ENCODE measurements at regions not wholly inside any gene's neighbourhood (a gene's known extent, or its start where the extent isn't known, plus 50 kb on each side); places are given as distances from the start of the nearest gene placed in this dataset.

DNA sequence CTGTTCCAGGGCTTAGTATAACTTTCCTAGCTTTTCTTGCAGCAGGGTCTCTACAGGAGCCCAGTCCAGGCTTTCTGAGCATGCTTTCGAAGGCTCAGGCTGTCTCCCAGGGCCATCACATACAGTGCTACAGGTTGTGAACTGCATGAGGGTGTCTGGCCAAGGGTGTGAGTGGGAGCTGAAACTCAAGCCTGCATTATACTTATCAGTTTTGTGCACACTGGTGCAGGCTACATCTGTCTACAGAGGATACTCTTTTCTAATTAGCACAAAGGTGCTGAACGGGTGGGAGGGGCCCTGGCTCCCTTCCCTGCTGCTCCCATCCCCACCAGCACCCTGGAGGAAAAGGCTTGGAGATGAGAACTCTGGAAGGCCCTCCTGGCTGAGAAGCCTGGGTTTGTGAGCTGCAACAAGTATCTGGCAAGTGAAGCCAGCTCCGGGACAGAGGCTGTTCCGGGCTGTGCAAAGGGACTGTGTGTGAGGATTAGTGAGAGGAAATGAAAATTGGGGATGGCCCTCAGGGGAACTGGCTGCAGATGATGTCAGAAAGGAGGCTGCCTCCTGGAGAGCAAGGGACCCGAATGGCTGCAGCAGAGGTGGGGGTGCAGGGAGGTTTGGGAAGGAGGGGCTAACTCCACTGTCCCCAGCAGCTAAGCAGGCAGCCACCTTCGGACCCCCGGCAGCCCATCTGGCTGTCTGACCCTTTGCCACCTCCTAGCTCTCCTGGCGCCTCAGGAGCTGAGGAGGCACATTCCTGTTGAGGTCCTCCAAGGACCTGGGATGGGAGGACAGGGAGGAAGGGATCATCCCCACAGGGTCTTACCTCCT is 68.5 kb downstream of the EFNB1 start:
- no peak for DNase-seq (ENCODE audit: low spot score)

DNA sequence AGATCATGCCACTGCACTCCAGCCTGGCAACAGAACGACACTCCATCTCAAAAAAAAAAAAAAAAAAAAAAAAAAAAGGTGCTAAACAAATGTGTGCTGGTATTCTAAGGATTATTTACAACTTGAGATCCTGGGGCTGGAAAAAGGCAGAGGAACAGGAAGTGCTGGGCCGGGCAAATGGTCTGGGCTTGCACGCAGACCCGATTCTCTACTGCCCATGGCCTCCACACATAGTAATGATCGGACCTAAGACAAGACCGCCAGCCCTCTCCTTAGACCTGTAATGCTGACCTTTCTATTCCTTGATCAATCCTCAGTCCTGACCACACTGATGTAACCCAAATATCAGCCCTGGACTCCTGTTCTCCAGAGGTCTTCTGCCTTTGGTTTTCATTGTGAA is 67.8 kb downstream of the EFNB1 start:
- no peak for DNase-seq (ENCODE audit: low spot score)

DNA sequence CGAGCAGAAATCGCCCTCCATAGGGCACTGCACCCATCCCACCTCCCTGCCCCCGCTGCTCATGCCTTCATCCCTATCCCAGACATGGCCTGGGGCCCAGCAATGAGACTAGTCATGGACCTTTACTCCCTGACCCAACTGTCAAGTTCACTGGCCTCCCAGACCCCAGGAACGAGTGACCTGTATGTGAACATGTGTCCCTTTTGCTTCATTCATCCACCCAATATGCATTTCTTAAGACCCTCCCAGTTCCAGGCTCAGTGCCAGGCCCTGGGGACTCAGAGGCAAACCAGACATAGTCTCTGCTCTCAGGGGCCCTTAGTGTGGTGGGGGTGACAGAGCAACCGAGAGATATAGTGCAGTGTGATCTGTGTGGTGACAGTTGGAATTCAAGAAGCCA is 67.0 kb downstream of the EFNB1 start:
- DNase-seq (ENCODE audit: low spot score): no peak

DNA sequence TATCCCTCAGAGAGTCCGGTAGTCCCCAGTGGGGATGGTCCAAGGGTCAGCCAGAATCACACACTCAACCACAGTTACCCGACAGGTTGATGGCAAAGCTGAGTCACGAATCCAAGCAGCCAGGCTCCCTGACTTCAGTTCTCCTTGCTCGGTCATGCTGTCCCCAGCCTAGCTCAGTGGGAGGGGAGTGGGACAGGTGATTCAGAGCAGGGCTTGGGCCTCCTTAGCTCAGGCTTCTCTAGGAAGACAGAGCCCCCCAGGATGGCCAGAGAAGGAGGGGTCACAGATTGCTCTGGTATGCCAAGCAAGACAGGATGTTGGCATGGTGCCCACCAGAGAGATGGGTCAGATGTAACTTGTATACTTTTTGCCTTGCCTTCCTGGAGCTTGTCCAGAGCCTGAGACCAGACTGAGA is 66.5 kb downstream of the EFNB1 start:
- no peak for DNase-seq (ENCODE audit: low spot score)

DNA sequence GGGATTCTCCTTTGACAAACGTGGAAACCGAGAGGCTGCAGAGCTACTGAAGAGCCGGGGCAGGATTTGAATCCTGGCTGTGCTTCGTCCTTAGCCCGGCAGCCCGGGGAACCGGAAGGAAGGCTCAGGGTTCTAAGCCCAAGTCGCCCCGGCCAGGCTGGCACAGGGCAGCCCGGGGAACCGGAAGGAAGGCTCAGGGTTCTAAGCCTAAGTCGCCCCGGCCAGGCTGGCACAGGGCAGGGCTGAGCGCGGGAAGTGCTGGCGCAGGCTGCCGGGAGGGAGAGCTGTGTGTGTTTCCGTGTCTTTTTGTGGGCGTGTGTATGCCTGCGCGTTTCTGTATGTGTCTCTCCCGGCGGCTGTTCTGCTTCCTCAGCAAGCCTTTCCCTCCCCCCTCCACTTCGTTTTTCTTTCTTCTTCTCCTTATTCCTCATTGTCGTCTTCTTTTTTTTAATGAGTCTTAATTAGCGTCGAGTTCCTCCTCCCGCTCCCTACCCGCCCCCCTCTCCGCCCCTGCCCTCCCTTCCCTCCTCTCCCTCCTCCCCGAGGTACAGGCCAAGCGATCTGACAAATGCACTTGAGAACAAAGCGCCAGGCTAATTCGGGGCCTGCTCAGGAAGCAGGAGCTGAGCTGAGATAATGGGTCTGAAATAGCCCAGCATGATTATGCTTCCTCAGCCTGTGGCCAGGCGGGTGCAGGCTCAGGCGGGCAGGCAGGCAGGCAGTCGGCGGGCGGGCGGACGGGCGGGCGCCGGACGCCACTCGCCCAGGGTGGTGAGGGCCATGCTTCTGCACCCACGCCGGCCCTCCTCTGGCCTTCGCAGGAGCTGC is 65.9 kb downstream of the EFNB1 start:
- DNase-seq (ENCODE audit: low spot score): no peak

DNA sequence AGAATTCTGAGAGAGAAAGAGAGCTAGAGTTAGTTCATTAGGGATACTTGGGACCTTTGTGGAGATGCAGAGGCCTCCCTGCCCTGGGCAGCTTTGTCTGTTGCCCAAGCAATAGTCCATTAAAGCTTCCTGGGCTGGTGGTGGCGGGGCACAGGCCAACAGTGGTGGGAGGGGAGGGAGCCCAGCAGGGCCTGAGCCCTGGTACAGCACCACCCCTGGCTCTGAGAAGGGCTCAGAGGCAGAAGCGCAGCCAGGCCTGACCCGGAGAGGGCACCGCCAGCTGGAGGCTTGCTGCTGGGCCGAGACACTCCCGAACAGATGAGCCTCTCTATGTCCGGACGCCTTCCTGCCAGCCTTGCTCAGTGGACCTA is 65.3 kb downstream of the EFNB1 start:
- no peak for DNase-seq (ENCODE audit: low spot score)

DNA sequence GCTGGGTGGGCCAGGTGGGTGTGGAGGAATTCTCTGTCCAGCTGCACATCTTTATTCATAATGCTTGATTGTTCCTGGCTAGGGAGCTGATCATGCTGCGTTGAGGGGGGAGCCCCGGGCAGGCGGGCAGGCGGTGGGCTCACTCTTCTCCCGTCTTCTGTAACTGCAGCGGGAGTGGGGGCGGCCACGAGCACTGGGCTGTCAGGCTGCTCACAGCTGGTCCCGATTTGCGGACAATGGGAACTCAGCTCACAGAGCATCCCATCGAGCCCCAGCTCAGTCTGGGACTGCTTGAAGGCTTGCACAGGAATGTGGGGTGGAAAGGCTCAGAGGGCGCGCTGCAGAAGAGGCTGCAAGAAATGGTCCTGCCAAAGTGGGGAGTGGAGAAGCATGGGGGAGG is 63.8 kb downstream of the EFNB1 start:
- DNase-seq (ENCODE audit: low spot score): no peak

DNA sequence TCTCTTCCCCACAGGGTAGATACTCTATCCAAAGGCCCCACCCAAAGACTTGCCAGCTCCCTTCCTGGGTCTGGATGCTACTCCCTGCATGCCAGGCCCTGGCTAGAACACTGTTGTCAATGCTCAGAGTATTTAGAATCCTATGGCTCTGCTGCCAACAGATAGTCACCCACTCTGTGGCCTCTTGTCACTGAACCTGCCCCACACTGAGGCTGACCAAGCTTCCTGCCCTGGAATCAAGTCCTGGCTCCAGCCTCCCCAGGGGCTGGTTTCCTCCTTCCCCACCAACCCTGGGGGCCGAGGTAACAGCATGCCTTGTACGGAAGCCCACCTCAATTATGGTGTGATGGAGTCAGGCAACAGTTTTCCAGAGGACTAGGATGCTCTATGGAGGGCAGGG is 63.3 kb downstream of the EFNB1 start:
- no peak for DNase-seq (ENCODE audit: low spot score)

Measured in mesenteric fat pad (tissue), 1 donor.